Heart right ventricle (tissue), 16 donors: ENCODE measurements at regions not wholly inside any gene's neighbourhood (a gene's known extent, or its start where the extent isn't known, plus 50 kb on each side); places are given as distances from the start of the nearest gene placed in this dataset.

Experiments
- ATAC-seq, 8 donors: fragments of 200-7000 bp; cut with Tn5 transposase; one replicate each; pipeline ENCODE4 v1.9.1; 2020; ENCODE audit warnings: mild to moderate bottlenecking in 8 of 8, moderate library complexity in 8 of 8, moderate number of reproducible peaks in 1 of 8
- DNase-seq, 2 donors: peaks; one replicate each; pipeline ENCODE4 v3.0.0-alpha.2; 2020
- H3K27ac ChIP-seq, 10 donors: fragments of 200-600 bp; sonication (generic) in 2 of 10; one replicate each; pipeline versions ENCODE4 v1.5.0 to v1.8.0; 2020 to 2022; ENCODE audit warnings: mild to moderate bottlenecking in 3 of 10
- H3K27me3 ChIP-seq, 7 donors: fragments of 200-600 bp; one replicate each; pipeline ENCODE4 v1.8.0; 2021 to 2022; ENCODE audit warnings: mild to moderate bottlenecking in 2 of 7
- H3K36me3 ChIP-seq, 9 donors: fragments of 200-600 bp; sonication (generic) in 1 of 9; one replicate each; pipeline versions ENCODE4 v1.5.0 to v1.8.0; 2020 to 2022; ENCODE audit warnings: mild to moderate bottlenecking in 2 of 9
- H3K4me1 ChIP-seq, 9 donors: fragments of 200-600 bp; sonication (generic) in 1 of 9; one replicate each; pipeline versions ENCODE4 v1.5.0 to v1.8.0; 2020 to 2022; ENCODE audit warnings: mild to moderate bottlenecking in 4 of 9
- H3K4me3 ChIP-seq, 10 donors: fragments of 200-600 bp; sonication (generic) in 2 of 10; one replicate each; pipeline versions ENCODE4 v1.5.0 to v1.8.0; 2020 to 2022; ENCODE audit warnings: mild to moderate bottlenecking in 7 of 10, moderate library complexity in 2 of 10
- H3K9me3 ChIP-seq, 11 donors: fragments of 200-600 bp in 10 of 11; sonication (generic) in 2 of 11; one replicate each; pipeline versions ENCODE4 v1.5.0 to v1.8.0; 2013 to 2022; ENCODE audit warnings: mild to moderate bottlenecking in 2 of 11, control low read depth in 1 of 11, moderate library complexity in 1 of 11
- CTCF ChIP-seq, 9 donors: fragments of 200-600 bp; sonication (generic) in 2 of 9; IDR thresholded peaks; one replicate each; pipeline versions ENCODE4 v1.5.0 to v1.8.0; 2021 to 2022; ENCODE audit warnings: antibody characterized with exemption in 9 of 9, mild to moderate bottlenecking in 5 of 9, moderate library complexity in 1 of 9
- WGBS, 2 donors: extraction: QIAGEN DNeasy Blood & Tissue Kit; methylation state at CpG; one replicate each; pipeline ENCODE4 v1.1.7; 2013; ENCODE audit warnings: inconsistent platforms in 1 of 2; 5-methylcytosine and 5-hydroxymethylcytosine counted together
- intact Hi-C, 10 donors: fragments of 100-400 bp; cut with DNase I; formaldehyde crosslinking; loops; one replicate each; pipeline versions ENCODE4 v1.11.1 to v1.14.2; 2022
- donor health status: Arrhythmogenic right ventricular cardiomyopathy.
- donor health status: ischemic (EF 13 %, LVEDD 7.1; RV severe dilation, severe dysfunction).
- donor health status: healthy with polysubstance abuse.
- donor health status: DM: no; HTN: yes; CAD: no.
- donor health status: DM: no; HTN: no; CAD: no.
- donor health status: ischemic (EF 25% LVEDD 6.9; RV normal size, moderate dysfunction).
- donor health status: ischemic (EF 25% LVEDD 5.7; RV mildly dilated, moderate dysfunction).
- donor health status: healthy.
- donor health status: DM: yes; HTN: yes; CAD: no.
- donor health status: Ischemic cardiomyopathy.
- donor health status: ischemic (EF 35%, LVEDD 5.7; RV mildly dilated, moderate dysfunction).
- donor health status: nonischemic (EF 11% LVEDD 7.7; RV severe dilation, severe dysfunction).
- donor health status: DM: yes; HTN: yes; CAD: no.
- donor health status: PGD.
- donor health status: ischemic (EF 29% LVEDD 5.4; RV normal size, mild dysfunction).
- donor health status: nonischemic (EF 23%, LVEDD 6.1; RV moderate dilation, normal function).

GRCh38 chr1:189847613-189848012 lies 630.1 kb downstream of the BRINP3 start:
- ATAC-seq (no peak), DNase-seq (no peak)
- H3K36me3 ChIP-seq: no peaks in the 10 kb centered on the region
- WGBS, 2 donors: 89 to 94% methylated on average over 2 of the region's 2 CpGs
- no peak overlapping the region for H3K27ac ChIP-seq
- intact Hi-C loops: no loop called here
- no peak for TF ChIP-seq CTCF (IDR thresholded peaks at IDR 0.05)
- H3K4me3 ChIP-seq: no peak overlapping the region
- no peaks in the 10 kb centered on the region for H3K4me1 ChIP-seq
- no peaks in the 10 kb centered on the region for H3K27me3 ChIP-seq
- peaks cover 0 to 9% (median 0%) of the 10 kb centered on the region in 11 donors for H3K9me3 ChIP-seq

GRCh38 chr1:189851806-189852367 lies 625.8 kb downstream of the BRINP3 start:
- H3K9me3 ChIP-seq: peaks cover 0 to 23% (median 0%) of the 10 kb centered on the region in 11 donors
- ATAC-seq (no peak), DNase-seq (no peak)
- no peak overlapping the region for H3K4me3 ChIP-seq
- H3K27ac ChIP-seq: no peak overlapping the region
- WGBS, 2 donors: 66 to 76% methylated on average over 3 of the region's 3 CpGs
- no peak for TF ChIP-seq CTCF (IDR thresholded peaks at IDR 0.05)
- intact Hi-C loops: no loop called here
- H3K27me3 ChIP-seq: no peaks in the 10 kb centered on the region
- H3K4me1 ChIP-seq: no peaks in the 10 kb centered on the region
- H3K36me3 ChIP-seq: no peaks in the 10 kb centered on the region

- ATAC-seq: no peak
- intact Hi-C loops: loop anchor here in 1 of 10 donors (5.0 kb wide), 1 partner anchor 173 kb away; no protein-coding TSS in a partner anchor
- no peaks in the 10 kb centered on the region for H3K27me3 ChIP-seq
- H3K27ac ChIP-seq: no peak overlapping the region
- peak in 5 of 9 donors; percentile 15 to 49 (median 26) for TF ChIP-seq CTCF (IDR thresholded peaks at IDR 0.05)
- DNase-seq: no peak
- no peaks in the 10 kb centered on the region for H3K36me3 ChIP-seq
- no peak overlapping the region for H3K4me3 ChIP-seq
- peaks cover 0 to 54% (median 0%) of the 10 kb centered on the region in 11 donors for H3K9me3 ChIP-seq
- 79 to 80% methylated on average over 1 of the region's 1 CpG for WGBS, 2 donors
- no peaks in the 10 kb centered on the region for H3K4me1 ChIP-seq
Measured at GRCh38 chr1:189859385-189859977, 618.2 kb downstream of the BRINP3 start.

GRCh38 chr1:189866606-189867005 lies 611.1 kb downstream of the BRINP3 start:
- no peak overlapping the region for H3K27ac ChIP-seq

More at GRCh38 chr1:189866606-189867005, 611.1 kb downstream of the BRINP3 start:
- intact Hi-C loops: no loop called here
- Histone ChIP-seq H3K27me3 (no peaks in the 10 kb centered on the region), H3K36me3 (no peaks in the 10 kb centered on the region), H3K4me1 (no peaks in the 10 kb centered on the region), H3K4me3 (no peak overlapping the region), H3K9me3 (no peaks in the 10 kb centered on the region)
- DNase-seq (no peak), ATAC-seq (no peak)
- no peak for TF ChIP-seq CTCF (IDR thresholded peaks at IDR 0.05)
- WGBS, 2 donors: 79 to 84% methylated on average over 1 of the region's 1 CpG
